ENCODE measurements at regions not wholly inside any gene's neighbourhood (a gene's known extent, or its start where the extent isn't known, plus 50 kb on each side); places are given as distances from the start of the nearest gene placed in this dataset.

DNA sequence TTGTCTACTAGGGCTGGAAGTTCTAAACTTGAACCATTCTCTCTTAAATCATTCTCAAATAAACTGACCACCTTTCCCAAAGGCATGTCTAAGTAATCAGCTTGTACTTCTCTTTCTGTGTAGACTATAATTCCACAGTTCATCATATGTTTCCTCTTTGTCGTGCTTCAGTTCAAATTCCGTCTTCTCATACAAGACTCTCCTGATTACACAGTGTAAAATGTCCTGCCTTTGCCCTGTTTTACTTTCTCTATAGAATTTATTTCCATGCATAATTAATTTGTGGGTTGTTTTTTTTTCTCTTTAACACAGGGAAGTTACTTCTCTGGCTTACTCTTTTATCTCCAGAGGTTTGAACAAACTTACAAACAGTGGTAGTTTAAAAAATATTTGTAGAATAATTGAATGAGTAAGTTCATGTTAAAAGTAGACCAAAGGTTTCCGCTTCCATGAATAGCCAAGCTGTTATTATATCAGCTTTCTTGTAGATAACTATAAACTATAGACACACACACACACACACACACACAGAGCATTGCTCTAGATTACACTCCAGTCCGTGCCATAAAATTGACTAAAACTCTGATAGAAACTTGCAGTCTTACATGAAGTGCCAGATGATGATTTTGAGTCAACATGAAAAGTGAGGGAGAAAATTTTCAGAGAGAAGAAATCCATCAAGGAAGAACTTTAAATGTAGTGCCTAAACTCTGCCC lies 119.0 kb downstream of the SUCNR1 start:
- DNase-seq (ENCODE audit: low spot score), result no peak

- DNase-seq (ENCODE audit: low spot score), result no peak
Observed at GRCh38 chr3:151995091-151995490, 121.6 kb downstream of the SUCNR1 start.

DNA sequence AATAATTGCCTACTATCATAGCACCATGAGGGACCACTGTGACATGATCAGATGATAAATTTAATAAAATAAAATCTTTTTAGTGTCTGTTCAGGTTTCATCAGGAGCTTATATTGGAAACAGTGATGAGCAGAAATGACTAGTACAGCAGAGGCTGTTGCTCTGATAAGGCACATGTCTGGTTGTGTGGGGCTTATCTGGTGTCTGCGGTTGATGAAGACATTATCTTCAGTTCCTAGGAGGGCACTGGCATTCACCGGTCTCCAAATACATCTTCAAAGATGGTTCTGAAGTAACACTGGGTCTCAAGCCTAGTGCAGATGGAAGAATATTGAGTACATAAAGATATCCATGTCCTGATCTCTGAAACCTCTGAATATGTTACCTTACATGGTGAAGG lies 125.3 kb downstream of the SUCNR1 start:
- DNase-seq (ENCODE audit: low spot score), result no peak

- no peak for DNase-seq (ENCODE audit: low spot score)
Observed at GRCh38 chr3:151999936-152000335, 126.5 kb downstream of the SUCNR1 start.

DNA sequence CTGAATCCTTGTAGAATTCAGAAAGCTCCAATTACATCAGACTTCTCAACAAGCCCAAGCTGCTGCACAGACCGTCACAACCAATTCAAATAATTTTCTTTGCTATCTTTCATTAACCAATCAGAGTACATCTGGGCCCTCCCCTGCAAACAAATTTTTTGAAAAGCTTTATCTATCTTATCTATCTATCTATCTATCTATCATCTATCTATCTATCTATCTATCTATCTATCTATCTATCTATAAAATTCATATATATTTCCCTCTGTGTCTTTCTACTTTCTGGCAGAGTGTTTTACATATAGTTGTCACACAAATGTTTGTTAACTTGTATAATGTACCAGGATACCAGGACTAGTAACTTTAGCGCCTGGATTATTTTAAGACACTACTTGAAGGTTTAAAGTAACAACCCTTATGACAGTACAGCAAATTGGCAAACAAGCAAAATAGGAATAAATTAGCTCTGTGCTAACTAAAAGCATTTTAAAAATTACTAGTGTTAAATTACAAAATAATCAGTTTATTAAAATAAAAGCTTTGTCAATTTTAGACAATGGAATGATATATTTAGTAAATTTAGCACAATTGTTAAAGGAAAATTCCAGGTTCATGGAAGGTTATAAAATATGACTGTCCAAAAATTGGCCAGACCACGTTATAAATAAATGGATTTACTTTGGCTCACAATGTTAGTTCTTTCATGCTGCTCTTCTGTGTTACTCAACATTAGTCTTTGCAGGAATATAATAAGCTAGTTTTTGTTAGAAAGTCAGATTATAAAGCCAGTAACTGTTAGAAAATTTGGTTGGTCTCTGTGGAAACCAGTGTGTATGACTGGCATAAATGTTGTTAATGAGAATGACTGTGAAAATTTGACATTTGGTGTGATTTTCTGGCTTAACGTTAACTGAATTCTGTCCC lies 138.6 kb downstream of the SUCNR1 start:
- DNase-seq (ENCODE audit: low spot score), result no peak

GRCh38 chr3:152019508-152019907 lies 146.1 kb downstream of the SUCNR1 start:
- no peak for DNase-seq (ENCODE audit: low spot score)

GRCh38 chr3:152021951-152022461 lies 148.6 kb downstream of the SUCNR1 start:
- no peak for DNase-seq (ENCODE audit: low spot score)

DNA sequence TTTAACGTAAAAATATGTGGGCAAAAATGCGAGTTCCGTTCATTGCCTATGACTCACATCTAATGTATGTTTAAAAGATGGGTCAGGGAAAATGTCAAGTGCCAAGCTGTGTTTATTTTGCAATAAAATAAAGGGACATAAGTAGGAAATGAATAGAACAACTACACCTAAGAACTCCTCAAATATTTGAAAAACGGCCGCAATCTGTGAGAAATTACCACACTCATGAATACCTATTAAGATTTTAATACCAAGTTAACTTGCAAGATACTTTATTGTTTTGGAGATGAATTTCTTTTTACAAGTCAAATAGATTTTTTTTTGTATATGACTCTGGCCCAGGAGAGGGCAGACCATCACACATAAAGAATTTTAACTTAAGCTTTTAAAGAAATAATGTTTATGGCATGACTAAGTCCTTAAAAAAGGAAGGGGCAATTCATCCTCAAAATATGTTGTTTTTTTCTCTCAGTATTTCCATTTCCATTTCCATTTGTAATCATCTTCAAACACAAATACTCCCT lies 152.7 kb downstream of the SUCNR1 start:
- DNase-seq (ENCODE audit: low spot score), result no peak

- DNase-seq (ENCODE audit: low spot score), result no peak
Observed at GRCh38 chr3:152030320-152030719, 156.9 kb downstream of the SUCNR1 start.

- DNase-seq (ENCODE audit: low spot score), result no peak
Observed at GRCh38 chr3:152031321-152031720, 157.9 kb downstream of the SUCNR1 start.

- DNase-seq (ENCODE audit: low spot score), result no peak
Observed at GRCh38 chr3:152037297-152037696, 163.9 kb downstream of the SUCNR1 start.

DNA sequence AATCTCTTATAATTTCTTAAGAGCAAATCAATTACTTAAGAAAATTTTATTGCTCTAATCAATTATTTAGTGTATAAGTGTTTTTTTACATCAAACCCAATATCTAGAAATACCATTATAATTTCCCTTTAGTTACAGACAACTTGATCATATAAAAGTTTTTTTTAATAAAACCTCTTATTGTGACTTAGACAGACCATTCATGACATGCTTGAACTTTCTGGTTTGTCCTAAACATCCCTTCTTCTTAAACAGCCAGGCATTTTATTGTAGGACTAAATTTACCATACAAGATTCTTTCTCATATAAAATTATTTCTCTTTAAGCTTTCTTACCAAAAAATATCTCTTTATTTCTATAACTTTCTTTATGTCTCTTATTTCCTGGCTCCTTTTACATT lies 164.5 kb downstream of the SUCNR1 start:
- no peak for DNase-seq (ENCODE audit: low spot score)

DNA sequence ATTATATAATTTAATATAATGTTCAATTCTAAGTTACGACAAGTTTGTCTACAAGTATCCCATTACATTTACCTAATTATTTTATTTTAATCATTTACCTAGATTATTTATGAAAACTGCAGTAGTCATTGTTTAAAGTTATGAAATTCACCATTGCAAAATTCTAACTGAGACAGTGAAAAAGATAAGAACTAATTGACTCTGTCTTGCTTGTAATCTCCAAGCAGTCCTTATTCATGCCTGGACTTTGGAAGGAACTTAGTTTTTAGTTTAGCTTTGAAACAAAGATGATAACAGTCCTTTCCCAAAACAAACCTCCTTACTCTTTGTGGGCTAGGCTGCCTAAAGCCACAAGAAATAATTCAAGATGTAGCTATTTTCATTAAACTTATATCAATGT lies 165.0 kb downstream of the SUCNR1 start:
- no peak for DNase-seq (ENCODE audit: low spot score)

- no peak for DNase-seq (ENCODE audit: low spot score)
Observed at GRCh38 chr3:152039887-152040286, 166.4 kb downstream of the SUCNR1 start.

DNA sequence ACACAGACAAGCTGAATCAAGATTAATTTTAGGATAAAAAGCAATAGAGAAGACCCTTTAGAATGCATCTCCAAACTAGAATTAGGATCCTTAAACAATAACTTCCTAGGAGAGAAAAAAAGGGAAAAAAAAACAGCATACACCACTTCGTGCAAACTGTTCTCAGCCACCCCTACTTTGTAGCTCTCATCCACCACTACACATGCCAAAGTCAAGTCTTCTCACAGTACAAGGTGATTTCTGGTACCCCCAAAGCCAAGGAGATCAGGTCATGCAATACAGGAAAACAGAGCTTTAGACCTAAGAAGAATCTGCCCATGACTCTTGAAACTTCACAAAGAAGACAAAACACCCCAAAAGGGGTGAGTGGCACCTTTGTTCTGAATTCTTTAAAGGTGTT lies 166.9 kb downstream of the SUCNR1 start:
- no peak for DNase-seq (ENCODE audit: low spot score)

- no peak for DNase-seq (ENCODE audit: low spot score)
Observed at GRCh38 chr3:152043620-152044019, 170.2 kb downstream of the SUCNR1 start.

DNA sequence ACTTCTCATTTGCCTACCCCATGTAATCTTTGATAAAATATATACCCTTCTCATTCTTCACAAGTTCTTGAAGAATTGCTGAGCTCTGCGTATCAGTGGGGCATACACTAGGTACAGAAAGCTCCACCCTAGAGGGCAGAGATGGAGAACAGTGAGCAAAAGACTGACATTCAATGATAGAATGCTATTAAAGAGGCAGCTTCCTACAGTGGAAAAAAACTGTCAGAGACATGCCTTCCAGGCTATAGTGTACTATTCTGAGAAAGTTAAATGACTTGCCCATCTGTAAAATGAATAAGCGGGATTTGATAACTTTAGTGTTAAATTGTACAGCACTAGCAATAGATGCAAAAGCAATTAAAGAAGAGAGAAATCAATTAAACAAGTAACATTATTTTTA lies 172.8 kb downstream of the SUCNR1 start:
- no peak for DNase-seq (ENCODE audit: low spot score)

- no peak for DNase-seq (ENCODE audit: low spot score)
Observed at GRCh38 chr3:152047465-152047864, 174.0 kb downstream of the SUCNR1 start.

- no peak for DNase-seq (ENCODE audit: low spot score)
Observed at GRCh38 chr3:152048831-152049230, 175.4 kb downstream of the SUCNR1 start.

DNA sequence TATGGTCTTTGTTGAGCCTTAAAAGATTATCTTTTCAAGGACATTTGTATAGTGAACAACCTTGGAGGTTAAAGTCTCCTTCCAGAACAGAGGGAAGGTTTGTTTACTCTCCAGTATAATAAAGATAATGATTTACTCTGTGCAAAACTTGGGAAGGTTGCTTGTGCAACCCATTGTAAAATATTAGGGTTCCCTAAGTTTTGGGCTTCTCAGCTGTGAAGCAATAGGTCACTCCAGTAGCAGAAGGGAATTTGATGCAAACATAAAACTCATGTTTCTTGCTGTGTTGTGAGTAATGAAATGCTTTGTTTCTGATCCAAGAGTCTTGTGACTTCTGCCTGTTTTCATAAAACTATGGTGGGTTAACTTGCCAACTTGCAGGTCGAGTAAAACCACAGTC lies 177.5 kb downstream of the SUCNR1 start:
- no peak for DNase-seq (ENCODE audit: low spot score)

DNA sequence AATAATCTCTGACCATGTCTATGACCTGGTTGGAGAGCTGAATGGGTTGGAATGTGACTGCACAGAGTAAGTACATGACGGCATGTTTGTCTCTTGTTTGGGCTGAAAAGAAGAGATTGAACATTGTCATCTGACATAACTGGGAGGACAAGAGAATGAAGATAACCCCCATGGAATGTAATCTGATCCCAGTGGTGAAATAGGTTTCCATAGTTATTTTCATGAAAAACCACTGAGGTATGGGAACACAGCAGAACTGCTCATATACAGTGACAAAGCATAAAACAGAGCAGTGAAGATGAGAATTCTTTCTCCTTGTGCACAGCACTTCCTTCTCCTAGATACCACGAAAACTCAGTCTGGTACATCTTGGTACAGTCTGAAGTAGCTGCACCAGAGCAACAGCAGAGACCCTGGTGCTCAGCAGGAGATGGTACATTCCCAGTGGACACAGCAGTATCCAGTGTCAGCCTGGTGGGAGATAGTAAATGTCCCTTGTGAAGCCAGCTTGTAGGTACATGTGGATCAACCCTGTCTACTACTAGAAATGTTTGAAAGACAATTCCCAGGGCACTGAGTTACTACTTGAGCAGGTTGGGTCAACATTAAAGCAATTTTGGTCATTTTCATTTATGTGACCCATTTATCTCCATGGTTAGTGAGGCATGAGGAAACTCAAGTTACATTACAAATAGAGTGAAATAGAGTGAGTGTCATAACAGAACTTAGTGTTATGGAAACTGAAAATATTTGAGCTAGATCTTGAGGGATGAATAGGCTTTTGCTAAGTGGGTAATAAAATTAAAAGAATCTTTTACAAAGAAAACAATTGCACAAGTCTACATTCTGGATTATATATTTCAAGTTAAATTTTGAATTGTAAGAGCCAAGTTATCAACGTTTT lies 178.3 kb downstream of the SUCNR1 start:
- no peak for DNase-seq (ENCODE audit: low spot score)

DNA sequence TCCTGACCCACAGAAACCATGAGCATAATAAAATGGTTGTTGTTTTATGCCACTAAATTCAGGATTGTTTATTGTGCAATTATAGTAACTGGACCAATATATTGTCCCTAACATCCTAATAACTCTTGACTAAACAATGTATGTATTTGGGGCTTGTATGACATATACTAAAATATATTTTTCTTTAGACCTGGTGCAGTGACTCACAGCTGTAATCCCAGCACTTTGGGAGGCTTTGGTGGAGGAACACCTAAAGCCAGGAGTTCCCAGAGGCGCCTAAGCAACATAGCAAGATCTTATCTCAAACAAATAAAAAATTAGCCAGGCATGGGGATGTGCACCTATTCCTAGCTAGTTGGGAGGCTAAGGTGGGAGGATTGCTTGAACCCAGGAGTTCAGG lies 180.4 kb downstream of the SUCNR1 start:
- DNase-seq (ENCODE audit: low spot score), result no peak

Data from CD4-positive, alpha-beta T cell treated with Interleukin-2 at 100 ng/mL for 4 hours (primary cell).